H1 (cell line): ENCODE measurements at regions not wholly inside any gene's neighbourhood (a gene's known extent, or its start where the extent isn't known, plus 50 kb on each side); places are given as distances from the start of the nearest gene placed in this dataset.
A peak's percentile ranks its signal among the peaks of the same experiment; 100 is the strongest.

Source experiments
- CTCF ChIA-PET: fragments of 300-600 bp; sonication (Branson Sonifier 250); formaldehyde crosslinking; loops from one replicate; lab custom pipeline; 2021; ENCODE audit not compliant: partially characterized antibody; lab: Charles Lee
- POLR2A ChIA-PET: fragments of 300-600 bp; sonication (Branson Sonifier 250); formaldehyde crosslinking; loops from one replicate; lab custom pipeline; 2021; ENCODE audit warnings: inconsistent platforms; ENCODE audit not compliant: partially characterized antibody; lab: Charles Lee
- DNase-seq, 2 experiments: peaks; one replicate each; pipeline versions ENCODE4 v3.0.0 to v3.0.0-alpha.2; 2010 to 2022; ENCODE audit warnings: low spot score in 2 of 2, low read depth in 1 of 2, mixed read lengths in 1 of 2
- FAIRE-seq: peaks from 2 replicates; lab custom pipeline; 2011; peaks lifted over from hg19 to GRCh38; lab: Jason Lieb, UNC
- H2AFZ ChIP-seq: 2 replicates; pipeline ENCODE4 v1.8.1; 2012; ENCODE audit warnings: low read length, inconsistent platforms
- H2AK5ac ChIP-seq: 2 replicates; pipeline ENCODE4 v1.6.1; 2013; ENCODE audit warnings: low read depth, low read length
- H2BK120ac ChIP-seq: replicated peaks from 2 replicates; pipeline ENCODE3; 2013; ENCODE audit warnings: low read depth, low read length, inconsistent platforms
- H2BK12ac ChIP-seq: 2 replicates; pipeline ENCODE4 v1.6.1; 2013; ENCODE audit warnings: low read depth, low read length
- H2BK15ac ChIP-seq: 2 replicates; pipeline ENCODE4 v1.6.1; 2013; ENCODE audit warnings: low read length
- H2BK20ac ChIP-seq: 2 replicates; pipeline ENCODE4 v1.6.1; 2013; ENCODE audit warnings: low read length
- H2BK5ac ChIP-seq: 2 replicates; pipeline ENCODE4 v1.6.1; 2013; ENCODE audit warnings: low read depth, low read length
- H3K14ac ChIP-seq: 2 replicates; pipeline ENCODE4 v1.6.1; 2013; ENCODE audit warnings: inconsistent platforms; ENCODE audit not compliant: insufficient read length
- H3K18ac ChIP-seq: 2 replicates; pipeline ENCODE4 v1.6.1; 2013; ENCODE audit warnings: low read length; ENCODE audit errors: extremely low read depth
- H3K23ac ChIP-seq: 2 replicates; pipeline ENCODE4 v1.6.1; 2013; ENCODE audit warnings: inconsistent platforms; ENCODE audit not compliant: insufficient read length
- H3K23me2 ChIP-seq: 2 replicates; pipeline ENCODE4 v1.6.1; 2013; ENCODE audit warnings: low read depth, low read length
- H3K27ac ChIP-seq: 2 replicates; pipeline ENCODE4 v1.6.1; 2011; ENCODE audit warnings: low read depth, low read length, inconsistent platforms
- H3K27me3 ChIP-seq, 4 experiments: replicated peaks in 1 of 4; 1 replicate in 1 of 4; 2 replicates in 3 of 4; pipeline versions ENCODE4 v1.6.1 to v1.8.1; 2011 to 2013; ENCODE audit warnings: low read length in 3 of 4, mild to moderate bottlenecking in 3 of 4, inconsistent platforms in 2 of 4, mixed read lengths in 2 of 4, moderate library complexity in 1 of 4; ENCODE audit not compliant: control insufficient read depth in 3 of 4, insufficient read depth in 3 of 4; ENCODE audit errors: extremely low read depth in 1 of 4
- H3K36me3 ChIP-seq, 4 experiments: 2 replicates each; pipeline versions ENCODE4 v1.6.1 to v1.8.1; 2011 to 2013; ENCODE audit warnings: mild to moderate bottlenecking in 4 of 4, low read length in 3 of 4, moderate library complexity in 2 of 4, control low read depth in 1 of 4, inconsistent platforms in 1 of 4; ENCODE audit not compliant: insufficient read depth in 4 of 4, control insufficient read depth in 2 of 4
- H3K4ac ChIP-seq: replicated peaks from 2 replicates; pipeline ENCODE3; 2013; ENCODE audit warnings: low read length, low read depth, mixed read lengths, inconsistent platforms; ENCODE audit not compliant: insufficient read length
- H3K4me1 ChIP-seq, 4 experiments: replicated peaks in 1 of 4; 1 replicate in 1 of 4; 2 replicates in 3 of 4; pipeline versions ENCODE4 v1.6.1 to v1.8.1; 2011 to 2013; ENCODE audit warnings: low read length in 3 of 4, inconsistent platforms in 2 of 4, mixed read lengths in 1 of 4; ENCODE audit not compliant: insufficient read depth in 4 of 4, control insufficient read depth in 3 of 4
- H3K4me2 ChIP-seq, 2 experiments: 2 replicates each; pipeline versions ENCODE4 v1.6.1 to v1.8.1; 2011 to 2013; ENCODE audit warnings: low read depth in 2 of 2, low read length in 2 of 2, control low read depth in 1 of 2, inconsistent platforms in 1 of 2, mild to moderate bottlenecking in 1 of 2; ENCODE audit not compliant: insufficient read depth in 1 of 2
- H3K4me3 ChIP-seq, 4 experiments: fragments of 200-600, 300-600 bp in 1 of 4; sonication (generic), shearing (Covaris generic), sonication (Bioruptor Twin) in 1 of 4; 2 replicates each; pipeline versions ENCODE4 v1.5.1 to v1.8.1; 2011 to 2016; ENCODE audit warnings: low read length in 4 of 4, low read depth in 3 of 4, control low read depth in 2 of 4, inconsistent platforms in 2 of 4, mild to moderate bottlenecking in 2 of 4, mixed read lengths in 1 of 4, moderate library complexity in 1 of 4; ENCODE audit not compliant: insufficient read depth in 2 of 4; ENCODE audit errors: extremely low read depth in 1 of 4
- H3K56ac ChIP-seq: replicated peaks from 2 replicates; pipeline ENCODE3; 2013; ENCODE audit warnings: low read depth, mild to moderate bottlenecking, mixed read lengths, low read length, inconsistent platforms; ENCODE audit not compliant: insufficient read length
- H3K79me1 ChIP-seq: 2 replicates; pipeline ENCODE4 v1.6.1; 2013; ENCODE audit warnings: low read depth, low read length, control low read depth
- H3K79me2 ChIP-seq, 2 experiments: 2 replicates each; pipeline versions ENCODE4 v1.6.1 to v1.8.1; 2012 to 2013; ENCODE audit warnings: low read length in 2 of 2, mild to moderate bottlenecking in 2 of 2, inconsistent platforms in 1 of 2; ENCODE audit not compliant: insufficient read depth in 2 of 2, control insufficient read depth in 1 of 2
- H3K9ac ChIP-seq, 4 experiments: replicated peaks in 1 of 4; 1 replicate in 1 of 4; 2 replicates in 3 of 4; pipeline versions ENCODE4 v1.6.1 to v1.8.1; 2011 to 2013; ENCODE audit warnings: low read depth in 3 of 4, low read length in 3 of 4, control low read depth in 2 of 4, mild to moderate bottlenecking in 2 of 4, moderate library complexity in 2 of 4, inconsistent platforms in 1 of 4; ENCODE audit errors: extremely low read depth in 1 of 4
- H3K9me3 ChIP-seq, 2 experiments: 2 replicates each; pipeline versions ENCODE4 v1.6.1 to v1.8.1; 2012 to 2013; ENCODE audit warnings: mild to moderate bottlenecking in 2 of 2, moderate library complexity in 2 of 2, control low read depth in 1 of 2, inconsistent platforms in 1 of 2, low read depth in 1 of 2, low read length in 1 of 2, mixed read lengths in 1 of 2; ENCODE audit not compliant: insufficient read depth in 2 of 2
- H4K20me1 ChIP-seq, 2 experiments: replicated peaks in 1 of 2; 2 replicates each; pipeline versions ENCODE3 to v1.8.1; 2011 to 2013; ENCODE audit warnings: inconsistent platforms in 2 of 2, low read length in 2 of 2, mild to moderate bottlenecking in 1 of 2; ENCODE audit not compliant: insufficient read depth in 2 of 2, control insufficient read depth in 1 of 2
- H4K5ac ChIP-seq: 2 replicates; pipeline ENCODE4 v1.6.1; 2013; ENCODE audit warnings: low read length, low read depth, mixed read lengths, inconsistent platforms; ENCODE audit not compliant: insufficient read length
- H4K8ac ChIP-seq: 2 replicates; pipeline ENCODE4 v1.8.0; 2013; ENCODE audit warnings: mild to moderate bottlenecking, moderate library complexity, low read length, inconsistent platforms; ENCODE audit not compliant: insufficient read depth; ENCODE audit errors: extremely low read depth
- H4K91ac ChIP-seq: replicated peaks from 2 replicates; pipeline ENCODE3; 2013; ENCODE audit warnings: low read length, mixed read lengths, inconsistent platforms; ENCODE audit not compliant: insufficient read length
- PHF8 ChIP-seq: fragments of 200-600 bp; sonication (generic); conservative IDR thresholded peaks from 2 replicates; pipeline ENCODE4 v1.7.1; 2012; ENCODE audit warnings: low read depth, mild to moderate bottlenecking, inconsistent platforms, low read length, moderate library complexity
- POU5F1 ChIP-seq: IDR thresholded peaks from 2 replicates; pipeline ENCODE4 v1.6.1; 2011; ENCODE audit warnings: low read depth, mild to moderate bottlenecking, low read length, moderate library complexity
- RFX5 ChIP-seq: IDR thresholded peaks from 2 replicates; pipeline ENCODE4 v1.6.1; 2011; ENCODE audit warnings: low read depth, low read length, improper control_type of control experiment, borderline replicate concordance
- SIRT6 ChIP-seq: IDR thresholded peaks from one replicate; pipeline ENCODE4 v1.7.1; 2012; ENCODE audit warnings: low read length, inconsistent platforms
- TCF12 ChIP-seq: IDR thresholded peaks from 2 replicates; pipeline ENCODE4 v1.6.1; 2011; ENCODE audit warnings: low read depth, mild to moderate bottlenecking, low read length
- WGBS, 2 experiments: shearing (Covaris generic) in 1 of 2; methylation state at CpG; one replicate each; pipeline versions ENCODE4 v1.1.6 to v1.1.7; 2013 to 2015; ENCODE audit warnings: low lambda C conversion rate in 2 of 2, mixed read lengths in 2 of 2, inconsistent platforms in 1 of 2, low coverage in 1 of 2, missing lambda C conversion rate in 1 of 2; ENCODE audit not compliant: insufficient replicate concordance in 2 of 2, insufficient coverage in 1 of 2, insufficient read length in 1 of 2; ENCODE audit errors: extremely low coverage in 1 of 2, missing lambda C conversion rate in 1 of 2; 5-methylcytosine and 5-hydroxymethylcytosine counted together
- TF ChIP-seq, protein P1 (sequence below): IDR thresholded peaks from 2 replicates; pipeline ENCODE4 v1.6.1; 2012; ENCODE audit warnings: inconsistent platforms

DNA sequence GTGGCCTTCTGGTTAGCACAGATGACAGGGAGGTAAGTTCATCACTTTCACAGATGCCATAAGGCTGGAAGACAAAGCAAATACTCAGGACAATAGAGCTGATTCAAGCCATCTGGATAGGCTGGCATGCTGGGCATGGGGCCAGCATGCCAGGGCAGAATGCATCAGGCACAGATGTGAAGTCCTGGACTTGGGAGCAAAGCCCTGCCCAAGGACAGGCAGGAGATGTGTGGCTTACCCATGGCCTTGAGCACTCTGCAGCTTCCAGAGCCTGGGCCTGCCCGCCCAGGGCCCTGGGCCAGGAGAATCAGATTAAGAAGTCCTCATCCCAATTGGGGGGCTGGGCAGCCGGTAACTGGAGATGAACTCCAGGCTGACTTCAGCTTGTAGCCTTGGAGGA is 135.7 kb upstream of the ZC3H12A start:
- 94% methylated on average over 2 of the region's 2 CpGs; no CpG with 5 or more reads in 1 of the 2 experiments for WGBS, 2 experiments
- H2AK5ac ChIP-seq, result no peak overlapping the region
- no peak overlapping the region for H2BK12ac ChIP-seq
- H3K4ac ChIP-seq, result no peak overlapping the region
- no peak overlapping the region for H3K14ac ChIP-seq
- no peaks in the 10 kb centered on the region for H3K79me2 ChIP-seq
- no peaks in the 10 kb centered on the region for H3K9me3 ChIP-seq
- no peak overlapping the region for H3K18ac ChIP-seq
- H3K27ac ChIP-seq, result no peak overlapping the region
- H4K8ac ChIP-seq, result peak overlapping the region; percentile 69; the same call in 1 of the 2 replicates
- no peak overlapping the region for H2BK120ac ChIP-seq
- no peak overlapping the region for H4K91ac ChIP-seq
- H2BK20ac ChIP-seq, result no peak overlapping the region
- ChIA-PET POLR2A (interaction anchor here (0.6 to 4.6 kb wide), 2 partner anchors 9 to 13 kb away, joined by 3 to 19 read pairs; no protein-coding TSS in a partner anchor), CTCF (interaction anchor here (0.8 to 2.2 kb wide), 2 partner anchors 14 to 96 kb away, joined by 3 to 4 read pairs; no protein-coding TSS in a partner anchor)
- H3K4me3 ChIP-seq, result no peak overlapping the region
- H3K23me2 ChIP-seq, result 0 out of 2 replicates have a peak, but pooled peaks cover 2% of the 10 kb centered on the region
- H3K56ac ChIP-seq, result no peak overlapping the region
- TF ChIP-seq TCF12, result no peak
- TF ChIP-seq RFX5, result no peak
- TF ChIP-seq, protein P1, sequence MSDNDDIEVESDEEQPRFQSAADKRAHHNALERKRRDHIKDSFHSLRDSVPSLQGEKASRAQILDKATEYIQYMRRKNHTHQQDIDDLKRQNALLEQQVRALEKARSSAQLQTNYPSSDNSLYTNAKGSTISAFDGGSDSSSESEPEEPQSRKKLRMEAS, result no peak
- TF ChIP-seq SIRT6, result no peak
- no peak for TF ChIP-seq PHF8
- TF ChIP-seq POU5F1, result no peak
- H3K36me3 ChIP-seq, result no peaks in the 10 kb centered on the region
- no peak overlapping the region for H2BK5ac ChIP-seq
- FAIRE-seq, result no peak
- no peaks in the 10 kb centered on the region for H4K20me1 ChIP-seq
- H2AFZ ChIP-seq, result no peak overlapping the region
- H2BK15ac ChIP-seq, result no peak overlapping the region
- H3K79me1 ChIP-seq, result no peaks in the 10 kb centered on the region
- H3K9ac ChIP-seq, result no peak overlapping the region
- H3K4me1 ChIP-seq, result peaks cover 0 to 3% (median 1%) of the 10 kb centered on the region in 4 experiments; a peak in 2 of 7 replicates
- DNase-seq, result no peak
- no peaks in the 10 kb centered on the region for H3K27me3 ChIP-seq
- no peak overlapping the region for H3K4me2 ChIP-seq
- no peak overlapping the region for H4K5ac ChIP-seq
- H3K23ac ChIP-seq, result no peak overlapping the region
